ENCODE measurements at regions not wholly inside any gene's neighbourhood (a gene's known extent, or its start where the extent isn't known, plus 50 kb on each side); places are given as distances from the start of the nearest gene placed in this dataset.

DNA sequence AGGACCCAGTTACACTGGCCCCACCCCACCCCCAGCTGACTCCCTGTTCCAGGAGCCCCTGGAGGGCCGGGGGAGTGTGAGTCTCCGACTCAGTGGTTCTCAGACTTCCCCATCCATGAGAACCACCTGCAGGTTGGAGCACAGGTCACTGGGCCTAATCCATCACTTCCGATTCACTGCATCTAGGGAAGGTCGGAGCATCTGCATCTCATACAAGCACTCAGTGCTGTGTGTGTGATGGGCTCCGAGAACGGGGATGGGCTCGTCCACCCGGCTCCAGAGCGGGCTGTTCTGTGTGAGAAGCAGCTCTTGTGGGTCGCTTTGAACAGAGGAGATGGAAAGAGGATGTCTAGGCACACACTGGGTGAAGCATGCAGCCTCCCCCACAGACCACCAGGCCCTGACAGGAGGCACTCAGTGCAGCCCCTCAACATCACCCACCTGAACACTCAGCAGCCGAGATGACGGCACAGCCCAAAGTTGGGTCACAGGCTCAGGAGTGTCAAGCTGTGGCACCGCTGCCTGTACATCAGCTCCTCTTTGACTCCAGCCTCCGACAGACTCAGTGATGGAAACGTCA, 541.4 kb downstream of the BRD1 start:
- H3K4me1 Mint-ChIP-seq, result no peaks in the 10 kb centered on the region
- H3K9me3 Mint-ChIP-seq, result no peaks in the 10 kb centered on the region
- no peak overlapping the region for H3K27ac Mint-ChIP-seq
- H3K4me3 Mint-ChIP-seq, result no peak overlapping the region
- DNase-seq, result no peak
- no peak for ATAC-seq
- peaks cover 36% of the 10 kb centered on the region for H3K27me3 Mint-ChIP-seq

DNA sequence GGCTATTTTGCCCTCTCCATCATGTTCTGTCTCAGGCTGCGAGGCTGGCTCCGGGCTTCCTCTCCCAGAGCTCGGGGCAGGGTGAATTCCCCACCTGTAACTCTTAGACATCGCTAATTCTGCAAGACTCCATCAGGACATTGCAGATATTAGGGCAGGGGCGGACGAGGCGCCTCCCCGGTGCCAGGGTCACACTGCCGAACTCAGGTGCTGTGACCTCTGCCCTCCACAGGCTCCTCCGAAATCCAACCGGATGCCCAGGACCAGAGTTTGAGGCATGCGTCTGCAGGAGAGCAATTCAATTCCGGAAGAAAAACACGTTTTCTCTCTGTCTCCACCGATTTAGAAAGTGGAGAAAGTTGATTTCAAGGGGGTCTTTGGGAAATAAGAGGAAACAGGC, 542.7 kb downstream of the BRD1 start:
- DNase-seq (no peak), ATAC-seq (no peak)
- peaks cover 4 to 11% of the 10 kb centered on the region in 2 donors for H3K9me3 Mint-ChIP-seq
- no peaks in the 10 kb centered on the region for H3K4me1 Mint-ChIP-seq
- H3K27me3 Mint-ChIP-seq, result peaks cover 42% of the 10 kb centered on the region
- H3K27ac Mint-ChIP-seq, result no peak overlapping the region
- no peak overlapping the region for H3K4me3 Mint-ChIP-seq

DNA sequence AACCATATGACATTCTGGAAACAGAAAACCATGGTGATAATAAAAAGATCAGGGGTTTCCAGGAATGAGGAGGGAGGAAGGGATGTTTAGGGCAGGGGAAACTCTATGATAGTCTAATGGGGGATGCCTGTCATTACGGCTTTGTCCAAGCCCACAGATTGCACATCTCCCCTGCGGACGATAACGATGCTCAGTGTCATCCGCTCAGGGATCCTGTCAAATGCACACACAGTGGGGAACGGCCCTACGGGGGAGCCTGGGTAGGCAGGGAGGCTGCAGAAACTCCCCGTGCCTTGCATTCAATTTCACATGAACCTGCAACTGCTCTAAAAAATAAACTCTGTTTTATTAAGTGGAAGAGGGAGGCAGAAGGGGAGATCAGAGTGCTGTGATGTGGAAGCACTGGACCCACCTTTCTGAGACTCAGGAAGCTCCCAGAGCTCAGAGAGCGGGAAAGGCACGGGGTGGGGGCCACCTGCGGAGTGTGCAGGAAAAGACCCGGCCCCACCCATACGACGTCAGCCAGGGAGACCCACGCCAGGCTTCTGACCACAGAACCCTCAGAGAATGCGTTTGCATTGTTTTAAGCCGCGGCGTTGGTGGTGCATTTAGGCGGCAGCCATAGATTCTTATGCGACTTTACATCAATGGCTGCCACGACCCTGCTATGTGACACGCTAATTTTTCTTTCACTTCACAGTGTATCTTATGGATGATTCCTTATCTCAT, 543.5 kb downstream of the BRD1 start:
- Mint-ChIP-seq H3K27ac (no peak overlapping the region), H3K4me3 (no peak overlapping the region), H3K27me3 (peaks cover 41% of the 10 kb centered on the region), H3K9me3 (peaks cover 4 to 11% of the 10 kb centered on the region in 2 donors), H3K4me1 (no peaks in the 10 kb centered on the region)
- DNase-seq, result no peak
- ATAC-seq, result no peak

DNA sequence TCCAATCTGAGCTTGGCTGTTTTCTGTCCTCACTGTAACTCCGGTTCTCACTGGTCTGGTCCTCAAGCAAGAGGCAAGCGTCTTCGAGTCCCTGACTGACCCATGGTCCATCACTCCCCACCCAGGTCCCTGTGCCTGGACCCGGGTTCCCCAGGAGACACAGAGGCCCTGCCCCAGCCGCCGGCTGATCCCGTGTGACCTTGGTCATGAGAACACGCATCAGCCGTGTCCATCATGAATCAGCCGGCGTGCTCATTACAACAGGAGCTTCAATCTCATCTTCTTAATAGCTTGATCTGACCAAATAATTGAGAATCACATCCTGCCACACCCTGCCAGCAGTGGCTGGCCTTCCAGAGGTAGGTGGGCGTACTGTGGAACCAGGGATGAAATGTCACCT, 545.1 kb downstream of the BRD1 start:
- no peak overlapping the region for H3K27ac Mint-ChIP-seq

DNA sequence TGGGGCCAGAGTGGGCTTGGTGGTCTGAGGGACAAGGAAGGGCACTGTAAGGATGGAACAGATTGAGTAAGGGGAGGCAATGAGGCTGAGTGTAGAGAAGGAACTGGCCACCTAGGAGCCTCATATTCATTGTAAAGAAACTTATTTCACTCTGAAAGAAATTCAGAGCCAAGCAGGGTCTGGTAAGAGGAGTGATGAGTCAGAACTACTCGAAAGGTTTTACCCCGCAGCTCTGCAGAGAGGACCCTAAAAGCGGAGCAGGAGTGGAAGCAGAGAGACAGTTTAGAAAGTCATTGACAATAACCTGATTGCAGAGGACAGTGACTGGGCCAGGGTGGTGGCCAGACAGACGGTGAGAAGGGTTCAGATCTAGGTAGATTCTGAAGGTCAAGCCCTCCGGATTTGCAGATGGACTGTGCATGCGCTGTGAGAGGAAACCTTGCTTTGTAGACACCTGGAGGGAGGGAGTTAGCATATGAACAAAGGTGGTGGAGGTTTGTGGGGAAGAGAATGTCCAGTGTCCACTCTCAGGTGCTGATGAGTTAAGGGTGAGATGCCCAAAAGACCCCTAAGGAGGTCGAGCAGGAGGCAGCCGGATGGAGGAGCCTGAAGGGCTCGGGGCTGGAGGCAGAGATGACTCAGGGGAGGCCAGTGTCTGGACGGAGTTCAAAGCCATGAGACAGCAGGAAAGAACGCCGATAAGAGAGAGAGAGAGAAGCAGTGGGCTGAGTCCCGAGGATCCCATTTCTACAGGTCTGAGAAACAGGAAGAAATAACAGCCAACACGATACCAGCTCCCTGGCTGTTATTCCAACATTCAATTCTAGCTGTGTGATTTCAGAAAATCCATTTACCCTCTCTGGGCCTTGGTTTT, 546.0 kb downstream of the BRD1 start:
- no peak overlapping the region for H3K4me3 Mint-ChIP-seq

More for the DNA sequence above, 545.1 kb downstream of the BRD1 start:
- H3K9me3 Mint-ChIP-seq, result peaks cover 4 to 11% of the 10 kb centered on the region in 2 donors
- DNase-seq (no peak), ATAC-seq (no peak)
- H3K27me3 Mint-ChIP-seq, result peaks cover 41% of the 10 kb centered on the region
- no peak overlapping the region for H3K4me3 Mint-ChIP-seq
- H3K4me1 Mint-ChIP-seq, result no peaks in the 10 kb centered on the region

DNA sequence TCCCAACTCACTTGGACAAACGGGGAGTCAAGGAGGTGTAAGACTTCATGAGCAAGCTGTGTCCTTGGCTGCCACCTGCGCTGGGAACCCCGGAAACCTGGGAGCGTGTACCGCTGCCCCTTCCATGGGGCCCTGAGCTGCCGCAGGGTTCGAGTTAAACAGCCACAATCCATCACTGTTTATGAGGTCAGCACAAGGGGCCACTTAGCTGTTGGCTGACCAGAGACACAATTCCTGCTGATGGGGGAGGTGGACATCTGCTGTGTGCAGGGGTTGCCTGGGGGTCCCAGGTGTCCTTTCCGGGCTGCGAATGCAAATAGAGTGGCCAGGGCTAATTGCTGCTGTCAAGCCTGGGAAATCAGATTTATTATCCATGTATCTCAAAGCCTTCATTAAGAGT, 549.3 kb downstream of the BRD1 start:
- H3K4me3 Mint-ChIP-seq, result no peak overlapping the region
- no peak for ATAC-seq
- no peak overlapping the region for H3K27ac Mint-ChIP-seq
- DNase-seq, result no peak
- H3K9me3 Mint-ChIP-seq, result peaks cover 4 to 11% of the 10 kb centered on the region in 2 donors
- peaks cover 33% of the 10 kb centered on the region for H3K27me3 Mint-ChIP-seq
- H3K4me1 Mint-ChIP-seq, result no peaks in the 10 kb centered on the region

More for the DNA sequence above, 546.0 kb downstream of the BRD1 start:
- Mint-ChIP-seq H3K27ac (peak overlapping the region in 1 of 2 donors; percentile 38), H3K4me1 (no peaks in the 10 kb centered on the region), H3K9me3 (peaks cover 4 to 11% of the 10 kb centered on the region in 2 donors), H3K27me3 (peaks cover 41% of the 10 kb centered on the region)
- ATAC-seq (no peak), DNase-seq (no peak)

DNA sequence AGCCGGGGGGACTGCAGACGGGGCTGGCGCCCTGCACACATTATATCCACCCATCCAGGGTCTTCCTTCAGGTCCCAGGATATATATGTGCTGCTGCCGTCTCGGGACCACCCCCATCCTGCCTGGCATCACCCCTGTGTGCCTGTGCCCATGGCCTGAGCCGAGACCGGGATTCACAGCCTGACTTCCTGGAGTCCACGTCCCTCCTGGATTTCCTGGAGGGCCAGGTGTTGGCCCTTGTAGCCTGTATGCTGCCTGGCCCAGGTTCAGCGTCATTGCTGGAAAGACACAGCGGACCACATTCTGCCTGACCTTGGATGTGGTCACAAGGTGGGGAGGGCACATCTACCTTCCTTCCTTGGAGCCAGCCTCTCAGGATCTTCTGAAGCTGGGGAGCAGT, 551.1 kb downstream of the BRD1 start:
- Mint-ChIP-seq H3K4me1 (no peaks in the 10 kb centered on the region), H3K9me3 (peaks cover 4 to 11% of the 10 kb centered on the region in 2 donors), H3K27ac (no peak overlapping the region), H3K4me3 (no peak overlapping the region), H3K27me3 (peaks cover 36% of the 10 kb centered on the region)
- no peak for ATAC-seq
- DNase-seq, result no peak

DNA sequence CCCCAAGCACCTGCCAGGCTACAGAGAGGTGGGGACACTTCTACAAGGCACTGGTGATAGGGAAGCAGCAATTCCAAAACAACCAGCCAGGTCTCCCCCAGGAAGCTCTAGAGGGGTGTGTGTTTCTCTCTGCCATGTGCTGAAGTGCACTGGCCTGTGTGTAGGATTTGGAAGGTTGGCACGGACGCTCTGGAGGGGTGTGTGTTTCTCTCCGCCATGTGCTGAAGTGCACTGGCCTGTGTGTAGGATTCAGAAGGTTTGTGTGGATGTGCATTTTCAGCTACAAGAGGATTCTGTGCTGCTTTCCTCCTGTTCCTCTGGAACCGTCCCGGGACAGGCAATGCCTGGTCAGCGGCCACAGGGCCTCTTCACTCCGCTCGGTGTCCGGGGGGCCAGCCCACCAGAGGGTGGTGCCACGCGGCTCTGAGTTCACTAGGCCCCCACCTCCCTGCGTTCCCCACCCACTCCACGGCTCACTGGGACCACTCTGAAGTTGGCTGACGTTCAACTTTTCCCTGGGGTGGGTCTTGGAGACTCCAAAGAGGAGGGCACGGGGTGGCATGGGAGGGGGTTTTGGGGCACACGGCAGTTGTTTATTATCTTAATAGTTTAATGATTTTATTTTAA, 552.8 kb downstream of the BRD1 start:
- Mint-ChIP-seq H3K27me3 (peaks cover 38% of the 10 kb centered on the region), H3K27ac (no peak overlapping the region), H3K4me3 (no peak overlapping the region), H3K9me3 (no peaks in the 10 kb centered on the region), H3K4me1 (no peaks in the 10 kb centered on the region)
- ATAC-seq (no peak), DNase-seq (no peak)

DNA sequence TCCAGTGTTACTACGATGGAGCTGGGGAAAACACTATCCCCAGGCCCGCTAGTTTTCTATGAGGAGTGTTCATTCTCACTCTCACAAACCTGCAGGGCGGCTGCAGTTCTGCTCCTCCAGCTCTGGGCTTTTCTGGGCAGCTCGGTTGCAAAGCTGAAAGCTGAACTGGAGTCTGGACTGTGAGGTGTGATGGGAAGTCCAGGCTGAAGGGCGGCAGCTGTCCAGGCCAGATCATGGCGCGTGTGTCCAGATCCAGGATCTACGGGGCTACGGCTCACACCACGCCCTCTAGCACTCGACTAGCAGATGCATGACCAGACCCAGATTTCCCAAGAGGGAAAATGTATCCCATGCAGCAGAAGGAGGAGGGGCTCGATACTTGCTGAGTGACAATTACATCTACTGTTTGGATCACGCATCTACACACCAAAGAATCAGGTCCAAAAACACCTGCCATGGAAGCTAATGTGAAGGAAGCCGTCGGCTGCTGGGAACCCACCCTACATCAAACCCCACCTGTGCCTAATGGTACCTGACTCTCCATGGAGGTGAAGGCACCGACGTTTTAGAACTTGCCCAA, 555.0 kb downstream of the BRD1 start:
- no peak for ATAC-seq
- H3K27me3 Mint-ChIP-seq, result peaks cover 60% of the 10 kb centered on the region

DNA sequence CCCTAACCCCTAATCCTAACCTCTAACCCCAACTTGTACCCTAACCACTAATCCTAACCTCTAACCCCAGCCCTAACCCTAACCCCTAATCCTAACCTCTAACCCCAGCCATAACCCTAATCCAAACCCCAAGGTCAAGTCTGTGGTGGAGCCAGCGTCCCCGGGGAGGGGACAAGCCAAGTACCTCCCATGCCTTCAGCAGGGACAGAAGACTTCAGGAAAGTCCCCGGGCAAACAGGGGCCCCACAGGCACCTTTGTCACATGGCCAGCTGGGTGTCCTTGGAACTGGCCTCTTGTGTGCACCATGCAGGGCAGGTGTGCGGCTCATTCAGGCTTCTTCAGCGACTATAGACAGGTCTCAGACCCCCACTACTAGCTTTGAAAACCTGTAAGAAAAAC, 555.8 kb downstream of the BRD1 start:
- no peaks in the 10 kb centered on the region for H3K4me1 Mint-ChIP-seq
- H3K27ac Mint-ChIP-seq, result no peak overlapping the region
- no peaks in the 10 kb centered on the region for H3K9me3 Mint-ChIP-seq
- no peak overlapping the region for H3K4me3 Mint-ChIP-seq
- ATAC-seq (no peak), DNase-seq (no peak)
- H3K27me3 Mint-ChIP-seq, result peaks cover 68% of the 10 kb centered on the region

More for the DNA sequence above, 555.0 kb downstream of the BRD1 start:
- no peak for DNase-seq
- Mint-ChIP-seq H3K4me3 (no peak overlapping the region), H3K9me3 (no peaks in the 10 kb centered on the region), H3K27ac (no peak overlapping the region), H3K4me1 (no peaks in the 10 kb centered on the region)

DNA sequence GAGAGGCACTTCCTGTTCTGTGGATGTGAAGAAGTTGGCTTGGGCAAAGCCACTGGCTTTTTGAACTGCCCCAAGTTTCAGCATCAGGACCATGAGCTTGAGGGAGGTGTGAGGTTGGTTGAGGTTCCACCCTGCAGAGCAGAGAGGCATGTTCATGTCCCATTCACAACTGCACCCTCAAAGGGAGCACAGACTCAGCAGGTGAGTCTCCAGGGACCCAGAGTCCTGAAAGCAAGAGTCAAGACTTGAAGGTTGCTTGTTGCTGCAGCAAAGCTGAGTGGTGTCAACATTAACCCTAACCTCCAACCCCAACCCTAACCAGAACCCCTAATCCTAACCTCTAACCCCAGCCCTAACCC, 556.3 kb downstream of the BRD1 start:
- Mint-ChIP-seq H3K4me1 (no peaks in the 10 kb centered on the region), H3K9me3 (no peaks in the 10 kb centered on the region), H3K27me3 (peaks cover 73% of the 10 kb centered on the region), H3K27ac (peak overlapping the region in 1 of 2 donors; percentile 80), H3K4me3 (no peak overlapping the region)
- DNase-seq (no peak), ATAC-seq (no peak)

DNA sequence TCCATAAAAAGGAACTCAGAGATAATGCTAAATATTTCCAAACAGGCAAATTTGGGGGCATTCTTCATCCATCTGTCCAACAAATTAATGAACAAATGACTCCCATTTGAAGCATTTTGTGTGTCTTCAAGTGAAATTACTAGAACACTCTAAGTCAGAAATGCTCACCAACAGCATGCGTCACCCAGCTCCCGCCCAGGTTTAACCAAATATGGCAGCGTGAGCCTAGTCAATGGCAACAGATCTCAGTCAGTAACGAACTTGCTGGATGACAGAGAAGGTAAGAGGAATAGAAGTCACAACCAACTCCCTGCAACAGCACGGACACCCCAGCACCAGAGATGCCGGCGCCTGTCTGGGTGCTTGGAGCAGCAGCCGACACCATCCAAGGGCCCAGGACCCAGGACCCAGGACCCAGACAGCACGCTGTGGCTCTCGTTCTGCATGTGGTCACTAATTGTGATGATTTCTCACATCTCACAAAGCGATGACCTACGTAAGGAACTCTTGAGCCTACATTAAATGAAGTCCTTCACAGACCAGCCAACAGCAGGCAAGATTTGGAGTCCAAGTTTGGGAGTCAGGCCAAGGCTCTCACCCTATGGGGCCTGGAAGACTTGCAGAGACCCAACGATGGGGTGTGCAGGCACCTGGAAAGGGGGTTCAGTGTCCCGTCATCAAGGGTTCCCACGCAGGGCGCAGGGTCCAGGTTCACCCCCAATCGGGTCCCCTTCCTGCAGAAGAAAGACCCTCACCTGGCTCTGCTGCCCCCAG, 556.9 kb downstream of the BRD1 start:
- Mint-ChIP-seq H3K4me3 (no peak overlapping the region), H3K4me1 (no peaks in the 10 kb centered on the region), H3K27me3 (peaks cover 74% of the 10 kb centered on the region), H3K9me3 (no peaks in the 10 kb centered on the region), H3K27ac (no peak overlapping the region)
- DNase-seq (no peak), ATAC-seq (no peak)

DNA sequence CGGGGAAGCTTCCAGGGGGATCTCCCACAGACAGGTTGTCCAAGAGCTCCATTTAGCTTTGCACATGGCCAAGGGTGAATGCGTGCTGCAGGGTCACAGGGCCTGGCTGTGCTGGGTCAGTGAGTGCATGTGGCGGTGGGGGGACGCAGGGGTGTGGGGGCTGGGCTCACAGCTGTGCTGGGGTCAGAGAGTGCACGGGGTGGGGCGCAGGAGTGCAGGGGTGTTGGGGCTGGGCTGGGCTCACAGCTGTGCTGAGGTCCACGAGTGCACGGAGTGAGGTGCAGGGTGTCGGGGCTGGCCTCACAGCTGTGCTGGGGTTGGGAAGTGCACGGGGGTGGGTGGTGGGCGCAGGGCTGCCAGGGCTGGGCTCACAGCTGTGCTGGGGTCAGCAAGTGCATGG, 557.7 kb downstream of the BRD1 start:
- Mint-ChIP-seq H3K27ac (no peak overlapping the region), H3K4me3 (no peak overlapping the region), H3K4me1 (no peaks in the 10 kb centered on the region), H3K27me3 (peaks cover 75% of the 10 kb centered on the region), H3K9me3 (no peaks in the 10 kb centered on the region)
- no peak for ATAC-seq
- DNase-seq, result no peak

DNA sequence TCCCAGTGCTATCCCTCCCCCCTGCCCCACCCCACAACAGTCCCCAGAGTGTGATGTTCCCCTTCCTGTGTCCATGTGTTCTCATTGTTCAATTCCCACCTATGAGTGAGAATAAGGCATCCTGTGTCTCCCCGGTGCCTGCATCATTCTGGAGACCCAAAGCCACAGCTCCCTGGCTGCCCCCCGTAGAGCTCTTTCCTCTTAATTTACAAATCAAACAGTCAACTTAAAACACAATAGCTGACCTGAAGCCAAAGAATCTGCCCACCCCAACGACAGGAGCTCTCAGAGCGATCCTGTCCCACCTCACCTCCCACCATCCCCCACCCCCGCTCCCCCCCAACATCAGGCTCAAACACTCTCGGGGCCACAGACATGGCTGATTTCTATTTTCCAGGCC, 558.3 kb downstream of the BRD1 start:
- Mint-ChIP-seq H3K4me3 (no peak overlapping the region), H3K4me1 (no peaks in the 10 kb centered on the region), H3K27ac (no peak overlapping the region), H3K9me3 (no peaks in the 10 kb centered on the region), H3K27me3 (peaks cover 75% of the 10 kb centered on the region)
- DNase-seq (no peak), ATAC-seq (no peak)

DNA sequence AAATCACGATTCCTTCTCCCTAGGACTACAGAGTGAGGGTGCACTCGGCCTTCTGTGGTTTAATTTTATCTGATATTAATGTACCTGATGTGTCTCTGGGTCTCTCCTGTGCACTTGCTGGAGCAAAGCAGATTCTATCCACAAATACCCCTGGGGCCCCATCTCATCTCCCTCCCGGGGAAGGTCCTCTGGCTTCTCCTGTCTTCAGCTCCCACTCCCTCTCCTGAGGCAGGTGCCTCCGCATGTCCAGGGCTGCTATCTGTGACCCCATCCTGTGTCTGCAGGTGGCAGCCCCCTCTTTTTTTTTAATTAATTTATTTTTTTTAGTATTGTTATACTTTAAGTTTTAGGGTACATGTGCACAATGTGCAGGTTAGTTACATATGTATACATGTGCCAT, 558.7 kb downstream of the BRD1 start:
- Mint-ChIP-seq H3K27ac (no peak overlapping the region), H3K4me3 (no peak overlapping the region), H3K4me1 (no peaks in the 10 kb centered on the region), H3K27me3 (peaks cover 77% of the 10 kb centered on the region), H3K9me3 (no peaks in the 10 kb centered on the region)
- ATAC-seq (no peak), DNase-seq (no peak)

All from stimulated activated naive CD8-positive, alpha-beta T cell treated with anti-CD3 and anti-CD28 coated beads, Interleukin-15, amount 100 ng/mL, for 72 hours (primary cell).